Uterus (tissue), 2 donors: ENCODE measurements at regions not wholly inside any gene's neighbourhood (a gene's known extent, or its start where the extent isn't known, plus 50 kb on each side); places are given as distances from the start of the nearest gene placed in this dataset.

Experiments
- CTCF ChIP-seq, 4 experiments: fragments of 200-600 bp in 2 of 4; fragments of 450-650 bp in 2 of 4; sonication (generic) in 2 of 4; IDR thresholded peaks; one replicate each; pipeline ENCODE4 v1.5.1; 2016 to 2019; ENCODE audit warnings: antibody characterized with exemption in 4 of 4, mild to moderate bottlenecking in 2 of 4, moderate library complexity in 1 of 4
- POLR2A ChIP-seq, 2 donors: fragments of 450-650 bp; IDR thresholded peaks; one replicate each; pipeline ENCODE4 v1.6.1; 2016; ENCODE audit warnings: antibody characterized with exemption in 2 of 2, mild to moderate bottlenecking in 1 of 2, moderate library complexity in 1 of 2

GRCh38 chr18:78364388-78364960, 615.1 kb upstream of the SALL3 start:
- TF ChIP-seq CTCF (IDR thresholded peaks at IDR 0.05) (no peak), POLR2A (IDR thresholded peaks at IDR 0.05) (no peak)
